BE2C (cell line): ENCODE measurements at regions not wholly inside any gene's neighbourhood (a gene's known extent, or its start where the extent isn't known, plus 50 kb on each side); places are given as distances from the start of the nearest gene placed in this dataset.
A peak's percentile ranks its signal among the peaks of the same experiment; 100 is the strongest.

ENCODE experiments used
- DNase-seq: peaks from one replicate; pipeline ENCODE4 v3.0.0-alpha.2; 2020
- H3K27me3 ChIP-seq: fragments of 250-450 bp; sonication (Bioruptor Pico); 2 replicates; pipeline ENCODE4 v1.5.1; 2020; ENCODE audit warnings: mild to moderate bottlenecking
- H3K36me3 ChIP-seq: fragments of 250-450 bp; sonication (Bioruptor Pico); 2 replicates; pipeline ENCODE4 v1.5.1; 2020; ENCODE audit warnings: mild to moderate bottlenecking
- H3K4me1 ChIP-seq: fragments of 250-450 bp; sonication (Bioruptor Pico); 2 replicates; pipeline ENCODE4 v1.5.1; 2020
- H3K4me3 ChIP-seq: 2 replicates; pipeline ENCODE4 v1.5.1; 2011; ENCODE audit warnings: low read depth, low read length
- H3K9me3 ChIP-seq: fragments of 250-450 bp; sonication (Bioruptor Pico); 2 replicates; pipeline ENCODE4 v1.5.1; 2020
- TF ChIP-seq, protein P1 (sequence below): IDR thresholded peaks from 2 replicates; pipeline ENCODE4 v1.5.1; 2012; ENCODE audit warnings: mild to moderate bottlenecking, low read depth, low read length

GRCh38 chr10:6843481-6843881 is 263.4 kb upstream of the PRKCQ start:
- H3K36me3 ChIP-seq, result no peaks in the 10 kb centered on the region
- no peaks in the 10 kb centered on the region for H3K4me1 ChIP-seq
- no peaks in the 10 kb centered on the region for H3K27me3 ChIP-seq
- no peak for DNase-seq
- H3K9me3 ChIP-seq, result no peaks in the 10 kb centered on the region
- TF ChIP-seq, protein P1, sequence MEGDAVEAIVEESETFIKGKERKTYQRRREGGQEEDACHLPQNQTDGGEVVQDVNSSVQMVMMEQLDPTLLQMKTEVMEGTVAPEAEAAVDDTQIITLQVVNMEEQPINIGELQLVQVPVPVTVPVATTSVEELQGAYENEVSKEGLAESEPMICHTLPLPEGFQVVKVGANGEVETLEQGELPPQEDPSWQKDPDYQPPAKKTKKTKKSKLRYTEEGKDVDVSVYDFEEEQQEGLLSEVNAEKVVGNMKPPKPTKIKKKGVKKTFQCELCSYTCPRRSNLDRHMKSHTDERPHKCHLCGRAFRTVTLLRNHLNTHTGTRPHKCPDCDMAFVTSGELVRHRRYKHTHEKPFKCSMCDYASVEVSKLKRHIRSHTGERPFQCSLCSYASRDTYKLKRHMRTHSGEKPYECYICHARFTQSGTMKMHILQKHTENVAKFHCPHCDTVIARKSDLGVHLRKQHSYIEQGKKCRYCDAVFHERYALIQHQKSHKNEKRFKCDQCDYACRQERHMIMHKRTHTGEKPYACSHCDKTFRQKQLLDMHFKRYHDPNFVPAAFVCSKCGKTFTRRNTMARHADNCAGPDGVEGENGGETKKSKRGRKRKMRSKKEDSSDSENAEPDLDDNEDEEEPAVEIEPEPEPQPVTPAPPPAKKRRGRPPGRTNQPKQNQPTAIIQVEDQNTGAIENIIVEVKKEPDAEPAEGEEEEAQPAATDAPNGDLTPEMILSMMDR, result peak; percentile 18; the same call in 1 of the 2 replicates
- H3K4me3 ChIP-seq, result no peak overlapping the region

DNA sequence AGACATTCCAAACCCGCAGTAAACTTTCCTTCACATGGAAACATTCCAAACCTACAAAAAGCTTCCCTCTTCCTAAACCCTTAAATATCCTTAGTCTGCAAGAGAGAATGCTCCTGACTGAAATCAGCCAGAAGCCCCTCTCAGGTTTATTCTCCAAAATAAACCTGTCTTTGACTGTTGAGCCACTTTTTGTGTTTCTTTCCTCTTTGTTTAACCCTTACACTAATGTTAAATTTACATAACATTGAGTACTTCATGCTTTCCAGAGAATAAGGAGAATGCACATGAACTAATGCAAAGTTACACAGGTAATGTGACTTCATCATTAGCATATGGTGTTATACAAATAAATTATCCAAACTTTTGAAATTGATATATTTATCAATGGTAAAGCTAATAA is 262.6 kb upstream of the PRKCQ start:
- Histone ChIP-seq H3K36me3 (no peaks in the 10 kb centered on the region), H3K4me3 (no peak overlapping the region), H3K9me3 (no peaks in the 10 kb centered on the region), H3K4me1 (no peaks in the 10 kb centered on the region), H3K27me3 (no peaks in the 10 kb centered on the region)
- no peak for DNase-seq
- TF ChIP-seq, protein P1, result no peak

DNA sequence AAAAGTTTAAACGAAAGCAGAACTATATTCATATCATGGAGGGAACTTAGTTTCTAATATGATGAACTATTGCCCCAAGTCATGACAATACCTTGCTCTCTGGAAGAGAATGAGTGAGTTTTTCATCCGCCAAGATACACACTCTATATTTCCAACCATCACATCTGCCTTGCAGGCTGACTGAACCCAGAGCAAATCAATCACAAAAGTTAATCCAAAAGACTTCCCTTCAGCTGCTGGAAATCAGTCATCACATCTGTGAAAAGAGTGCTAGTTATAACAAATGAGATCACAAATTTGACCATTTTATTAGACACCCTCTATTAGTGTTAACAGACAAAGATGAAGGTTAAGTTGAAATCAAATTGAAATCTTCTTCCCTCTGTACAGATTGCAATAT is 261.7 kb upstream of the PRKCQ start:
- TF ChIP-seq, protein P1, result no peak
- Histone ChIP-seq H3K4me1 (no peaks in the 10 kb centered on the region), H3K27me3 (no peaks in the 10 kb centered on the region), H3K9me3 (no peaks in the 10 kb centered on the region), H3K36me3 (no peaks in the 10 kb centered on the region), H3K4me3 (no peak overlapping the region)
- no peak for DNase-seq

- H3K9me3 ChIP-seq, result no peaks in the 10 kb centered on the region
- no peaks in the 10 kb centered on the region for H3K36me3 ChIP-seq
- no peak overlapping the region for H3K4me3 ChIP-seq
- no peaks in the 10 kb centered on the region for H3K4me1 ChIP-seq
- H3K27me3 ChIP-seq, result no peaks in the 10 kb centered on the region
- no peak for DNase-seq
- TF ChIP-seq, protein P1, result no peak
Observed at GRCh38 chr10:6840766-6841165, 260.7 kb upstream of the PRKCQ start.

- Histone ChIP-seq H3K4me1 (no peaks in the 10 kb centered on the region), H3K36me3 (no peaks in the 10 kb centered on the region), H3K9me3 (no peaks in the 10 kb centered on the region), H3K4me3 (no peak overlapping the region), H3K27me3 (no peaks in the 10 kb centered on the region)
- no peak for DNase-seq
- TF ChIP-seq, protein P1, result no peak
Observed at GRCh38 chr10:6840201-6840691, 260.2 kb upstream of the PRKCQ start.

DNA sequence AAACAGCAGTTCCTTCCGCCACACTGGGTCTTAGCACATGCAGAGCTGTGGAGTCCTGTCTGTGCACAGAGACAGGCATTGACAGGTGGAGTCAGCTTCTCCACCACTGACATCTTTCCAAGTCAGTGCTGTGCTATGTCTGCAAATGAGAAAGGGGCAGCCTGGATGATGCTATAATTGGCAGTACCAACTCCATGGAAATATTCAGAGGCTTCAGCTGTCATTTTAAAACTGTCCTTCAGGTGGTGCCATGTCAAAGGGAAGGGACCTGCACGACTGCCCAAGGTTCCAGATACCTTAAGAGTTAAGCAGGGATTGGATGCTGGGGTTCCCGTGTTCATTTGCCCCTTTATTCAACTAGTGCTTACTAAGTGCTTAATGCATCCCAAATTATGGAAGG is 258.0 kb upstream of the PRKCQ start:
- H3K27me3 ChIP-seq, result no peaks in the 10 kb centered on the region
- no peaks in the 10 kb centered on the region for H3K9me3 ChIP-seq
- TF ChIP-seq, protein P1, result 0 out of 2 replicates have a peak, but pooled peaks have one; percentile 15
- H3K4me1 ChIP-seq, result no peaks in the 10 kb centered on the region
- no peaks in the 10 kb centered on the region for H3K36me3 ChIP-seq
- DNase-seq, result no peak
- H3K4me3 ChIP-seq, result no peak overlapping the region
